ENCODE measurements at regions not wholly inside any gene's neighbourhood (a gene's known extent, or its start where the extent isn't known, plus 50 kb on each side); places are given as distances from the start of the nearest gene placed in this dataset.

GRCh38 chr10:4569151-4569550 is 256.9 kb upstream of the AKR1E2 start:
- TF ChIP-seq HSF4 (CRISPR knock-in tag; IDR thresholded peaks at IDR 0.05; ENCODE audit: borderline replicate concordance): no peak
- TF ChIP-seq C11orf30 (IDR thresholded peaks at IDR 0.05; ENCODE audit: low read depth): 0 out of 2 replicates have a peak, but pooled peaks have one; percentile 8
- ChIA-PET POLR2A (interaction anchor here (1.2 kb wide), 1 partner anchor 17 kb away, joined by 3 read pairs; no protein-coding TSS in a partner anchor), CTCF (ENCODE audit: low intra/inter-chr PET ratio) (no interaction called here)
- H3K27me3 ChIP-seq (ENCODE audit: control insufficient read depth in 2 of 2, insufficient read depth in 2 of 2, low read length in 2 of 2): peaks cover 0 to 4% of the 10 kb centered on the region in 2 experiments; a peak in 3 of 5 replicates
- H2AFZ ChIP-seq (ENCODE audit: low read depth, low read length): no peak overlapping the region
- 0% methylated on average over 3 of the region's 3 CpGs for WGBS (ENCODE audit: insufficient coverage, low coverage, missing lambda C conversion rate)
- FAIRE-seq: no peak
- no peaks in the 10 kb centered on the region for H3K9me1 ChIP-seq (ENCODE audit: control insufficient read depth, insufficient read depth, low read length)
- H3K4me3 ChIP-seq: no peak overlapping the region
- H3K27ac ChIP-seq (ENCODE audit: extremely low read depth, low read depth, low read length): no peak overlapping the region
- in situ Hi-C loops (cut with MboI): no loop called here
- no TSS peak for BruUV-seq (replicated peaks)
- DNase-seq (ENCODE audit: extremely low read depth in 1 of 4, low spot score in 3 of 4): no peak
- ATAC-seq: no peak
- no peak overlapping the region for H3K4me2 ChIP-seq (ENCODE audit: insufficient read depth, low read length)
- H3K4me1 ChIP-seq (replicated peaks in 1 of 2; ENCODE audit: control insufficient read depth in 2 of 2, insufficient read depth in 2 of 2, low read length in 2 of 2): no peaks in the 10 kb centered on the region
- no peaks in the 10 kb centered on the region for H3K36me3 ChIP-seq (ENCODE audit: control insufficient read depth, insufficient read depth, low read length)
- intact Hi-C loops (cut with micrococcal nuclease): no loop called here
- no peaks in the 10 kb centered on the region for H3K79me2 ChIP-seq (ENCODE audit: control insufficient read depth, insufficient read depth, low read length)
- no peaks in the 10 kb centered on the region for H3K9me3 ChIP-seq (replicated peaks; ENCODE audit: control insufficient read depth, insufficient read depth, low read depth, low read length)
- no peaks in the 10 kb centered on the region for H4K20me1 ChIP-seq (replicated peaks; ENCODE audit: control insufficient read depth, insufficient read depth, low read length)
- H3K9ac ChIP-seq (ENCODE audit: insufficient read depth in 1 of 2, low read depth in 2 of 2, low read length in 2 of 2): no peak overlapping the region

GRCh38 chr10:4568731-4569130 is 257.3 kb upstream of the AKR1E2 start:
- H3K27me3 ChIP-seq (ENCODE audit: control insufficient read depth in 2 of 2, insufficient read depth in 2 of 2, low read length in 2 of 2): peaks cover 0 to 4% of the 10 kb centered on the region in 2 experiments; a peak in 3 of 5 replicates
- no peaks in the 10 kb centered on the region for H3K79me2 ChIP-seq (ENCODE audit: control insufficient read depth, insufficient read depth, low read length)
- no peak overlapping the region for H2AFZ ChIP-seq (ENCODE audit: low read depth, low read length)
- no peak for DNase-seq (ENCODE audit: extremely low read depth in 1 of 4, low spot score in 3 of 4)
- CTCF ChIA-PET (ENCODE audit: low intra/inter-chr PET ratio): no interaction called here
- no peak for ATAC-seq
- H3K27ac ChIP-seq (ENCODE audit: extremely low read depth, low read depth, low read length): no peak overlapping the region
- no peaks in the 10 kb centered on the region for H4K20me1 ChIP-seq (replicated peaks; ENCODE audit: control insufficient read depth, insufficient read depth, low read length)
- H3K9me1 ChIP-seq (ENCODE audit: control insufficient read depth, insufficient read depth, low read length): no peaks in the 10 kb centered on the region
- intact Hi-C loops (cut with micrococcal nuclease) (no loop called here), in situ Hi-C loops (cut with MboI) (no loop called here)
- no peak overlapping the region for H3K9ac ChIP-seq (ENCODE audit: insufficient read depth in 1 of 2, low read depth in 2 of 2, low read length in 2 of 2)
- no peaks in the 10 kb centered on the region for H3K4me1 ChIP-seq (replicated peaks in 1 of 2; ENCODE audit: control insufficient read depth in 2 of 2, insufficient read depth in 2 of 2, low read length in 2 of 2)
- no peak overlapping the region for H3K4me2 ChIP-seq (ENCODE audit: insufficient read depth, low read length)
- POLR2A ChIA-PET: interaction anchor here (1.2 kb wide), 1 partner anchor 17 kb away, joined by 3 read pairs; no protein-coding TSS in a partner anchor
- H3K9me3 ChIP-seq (replicated peaks; ENCODE audit: control insufficient read depth, insufficient read depth, low read depth, low read length): no peaks in the 10 kb centered on the region
- WGBS (ENCODE audit: insufficient coverage, low coverage, missing lambda C conversion rate): 0% methylated on average over 4 of the region's 4 CpGs
- no peak for FAIRE-seq
- H3K36me3 ChIP-seq (ENCODE audit: control insufficient read depth, insufficient read depth, low read length): no peaks in the 10 kb centered on the region
- no peak overlapping the region for H3K4me3 ChIP-seq
- no TSS peak for BruUV-seq (replicated peaks)
- TF ChIP-seq TOE1 (IDR thresholded peaks at IDR 0.05; ENCODE audit: borderline replicate concordance) (no peak), TOE1 (CRISPR knock-in tag; IDR thresholded peaks at IDR 0.05; ENCODE audit: borderline replicate concordance, low read depth) (no peak), ZNF354B (CRISPR knock-in tag; IDR thresholded peaks at IDR 0.05) (no peak), BRD4 (IDR thresholded peaks at IDR 0.05) (no peak), PTBP1 (IDR thresholded peaks at IDR 0.05; ENCODE audit: low read depth, low read length) (no peak), STAT5B (CRISPR knock-in tag; IDR thresholded peaks at IDR 0.05) (no peak), ARID1B (IDR thresholded peaks at IDR 0.05) (no peak), MAZ (CRISPR knock-in tag; conservative IDR thresholded peaks at IDR 0.05 in 1 of 2, IDR thresholded peaks at IDR 0.05 in 1 of 2) (no peak), HMGN3 (IDR thresholded peaks at IDR 0.05; ENCODE audit: borderline replicate concordance, extremely low read depth, insufficient read length, low read depth, low read length) (no peak), ZNF449 (CRISPR knock-in tag; IDR thresholded peaks at IDR 0.05) (no peak), GABPA (tag; conservative IDR thresholded peaks at IDR 0.05; ENCODE audit: low read depth) (no peak), GTF2A2 (tag; IDR thresholded peaks at IDR 0.05) (no peak), GMEB1 (CRISPR knock-in tag; IDR thresholded peaks at IDR 0.05) (no peak)

All from K562 (cell line).